ENCODE measurements at regions not wholly inside any gene's neighbourhood (a gene's known extent, or its start where the extent isn't known, plus 50 kb on each side); places are given as distances from the start of the nearest gene placed in this dataset.
"Not testable (repeated sequence)": the region's sequence is repeated elsewhere in the genome, so short reads cannot be mapped to it uniquely, and the experiment has no call there.

GRCh38 chr5:147084702-147085101 is 150.1 kb upstream of the STK32A start:
- DNase-seq, result no peak

- no peak for DNase-seq
Measured at GRCh38 chr5:147085409-147085808, 149.4 kb upstream of the STK32A start.

GRCh38 chr5:147092044-147092443 is 142.8 kb upstream of the STK32A start:
- no peak for DNase-seq

GRCh38 chr5:147093138-147093537 is 141.7 kb upstream of the STK32A start:
- peak; percentile 20 to 39 for DNase-seq

- no peak for DNase-seq
Measured at GRCh38 chr5:147095740-147096139, 139.1 kb upstream of the STK32A start.

- peak; percentile 9 to 53 for DNase-seq
Measured at GRCh38 chr5:147098233-147098790, 136.5 kb upstream of the STK32A start.

- DNase-seq, result no peak
Measured at GRCh38 chr5:147101659-147102369, 133.0 kb upstream of the STK32A start.

GRCh38 chr5:147112899-147113298 is 121.9 kb upstream of the STK32A start:
- no peak for DNase-seq

- no peak for DNase-seq
Measured at GRCh38 chr5:147113967-147114366, 120.9 kb upstream of the STK32A start.

GRCh38 chr5:147139759-147140158 is 95.1 kb upstream of the STK32A start:
- DNase-seq, result not testable (repeated sequence)

GRCh38 chr5:147140558-147140957 is 94.3 kb upstream of the STK32A start:
- DNase-seq, result no peak

- not testable (repeated sequence) for DNase-seq
Measured at GRCh38 chr5:147141580-147141979, 93.2 kb upstream of the STK32A start.

- no peak for DNase-seq
Measured at GRCh38 chr5:147143215-147143614, 91.6 kb upstream of the STK32A start.

GRCh38 chr5:147145328-147145727 is 89.5 kb upstream of the STK32A start:
- no peak for DNase-seq

- DNase-seq, result no peak
Measured at GRCh38 chr5:147148715-147149114, 86.1 kb upstream of the STK32A start.

- no peak for DNase-seq
Measured at GRCh38 chr5:147152086-147152485, 82.7 kb upstream of the STK32A start.

- no peak for DNase-seq
Measured at GRCh38 chr5:147154809-147155208, 80.0 kb upstream of the STK32A start.

- DNase-seq, result no peak
Measured at GRCh38 chr5:147156012-147156411, 78.8 kb upstream of the STK32A start.

- DNase-seq, result no peak
Measured at GRCh38 chr5:147160902-147161700, 73.7 kb upstream of the STK32A start.

- DNase-seq, result no peak
Measured at GRCh38 chr5:147162740-147163139, 72.1 kb upstream of the STK32A start.

GRCh38 chr5:147167529-147167928 is 67.3 kb upstream of the STK32A start:
- no peak for DNase-seq

GRCh38 chr5:147168578-147169327 is 66.1 kb upstream of the STK32A start:
- DNase-seq, result peak in 1 of 2 donors; percentile 2

- peak; percentile 2 to 13 for DNase-seq
Measured at GRCh38 chr5:147169399-147169798, 65.4 kb upstream of the STK32A start.

Data from inflammatory macrophage treated with lipopolysaccharide for 1 hour (primary cell).